HG03108 (cell line): ENCODE measurements at regions not wholly inside any gene's neighbourhood (a gene's known extent, or its start where the extent isn't known, plus 50 kb on each side); places are given as distances from the start of the nearest gene placed in this dataset.
A peak's percentile ranks its signal among the peaks of the same experiment; 100 is the strongest.
"Not testable (repeated sequence)": the region's sequence is repeated elsewhere in the genome, so short reads cannot be mapped to it uniquely, and the experiment has no call there.

ENCODE experiments used
- ATAC-seq: cut with Tn5 transposase; IDR thresholded peaks from one replicate; pipeline ENCODE4 v1.9.1; 2021; ENCODE audit warnings: moderate library complexity; ENCODE audit not compliant: unreplicated experiment

- ATAC-seq = no peak
These were observed 97.0 kb upstream of the SLC35G4 start for GRCh38 chr18:11512096-11513025.

GRCh38 chr18:11511434-11512095, 97.8 kb upstream of the SLC35G4 start:
- ATAC-seq = peak; percentile 90

- ATAC-seq = no peak
These were observed 102.5 kb upstream of the SLC35G4 start for GRCh38 chr18:11506856-11507255.

- no peak for ATAC-seq
These were observed 103.4 kb upstream of the SLC35G4 start for GRCh38 chr18:11505993-11506392.

- no peak for ATAC-seq
These were observed 104.4 kb upstream of the SLC35G4 start for GRCh38 chr18:11504962-11505361.

- no peak for ATAC-seq
These were observed 107.0 kb upstream of the SLC35G4 start for GRCh38 chr18:11502368-11502767.

GRCh38 chr18:11501352-11501751, 108.0 kb upstream of the SLC35G4 start:
- ATAC-seq = no peak

- ATAC-seq = no peak
These were observed 109.0 kb upstream of the SLC35G4 start for GRCh38 chr18:11500153-11501122.

- no peak for ATAC-seq
These were observed 110.6 kb upstream of the SLC35G4 start for GRCh38 chr18:11498821-11499220.

GRCh38 chr18:11497585-11497984, 111.8 kb upstream of the SLC35G4 start:
- ATAC-seq = no peak

GRCh38 chr18:11496526-11497172, 112.7 kb upstream of the SLC35G4 start:
- no peak for ATAC-seq

- no peak for ATAC-seq
These were observed 114.0 kb upstream of the SLC35G4 start for GRCh38 chr18:11495441-11495840.

- no peak for ATAC-seq
These were observed 115.3 kb upstream of the SLC35G4 start for GRCh38 chr18:11494107-11494506.

- no peak for ATAC-seq
These were observed 120.0 kb upstream of the SLC35G4 start for GRCh38 chr18:11489266-11489899.

- ATAC-seq = no peak
These were observed 121.2 kb upstream of the SLC35G4 start for GRCh38 chr18:11488175-11488574.

GRCh38 chr18:11487390-11487789, 122.0 kb upstream of the SLC35G4 start:
- ATAC-seq = no peak

GRCh38 chr18:11482271-11482670, 127.1 kb upstream of the SLC35G4 start:
- ATAC-seq = no peak

GRCh38 chr18:11480692-11481091, 128.7 kb upstream of the SLC35G4 start:
- ATAC-seq = no peak

- not testable (repeated sequence) for ATAC-seq
These were observed 130.4 kb upstream of the SLC35G4 start for GRCh38 chr18:11479031-11479430.

- no peak for ATAC-seq
These were observed 138.5 kb upstream of the SLC35G4 start for GRCh38 chr18:11470941-11471340.
